ENCODE measurements at regions not wholly inside any gene's neighbourhood (a gene's known extent, or its start where the extent isn't known, plus 50 kb on each side); places are given as distances from the start of the nearest gene placed in this dataset.

DNA sequence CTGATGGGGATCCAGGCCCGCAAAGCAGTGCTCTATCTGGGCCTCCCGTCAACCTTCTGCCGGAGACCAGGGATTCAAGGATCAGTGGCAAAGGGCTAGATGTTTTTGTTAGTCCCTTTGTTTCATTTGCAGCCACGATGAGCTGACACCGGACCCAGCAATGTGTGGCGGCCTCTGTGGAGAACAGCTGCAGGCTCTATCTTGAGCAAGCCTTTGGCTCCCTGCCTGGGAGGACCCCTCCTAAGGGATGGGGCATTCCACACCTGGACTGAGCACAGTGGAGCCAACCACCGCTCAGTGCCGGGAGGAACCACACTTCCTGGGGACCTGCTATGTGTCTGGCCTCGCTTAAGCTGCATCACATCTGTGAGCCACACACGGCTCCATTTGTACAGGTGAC, 215.8 kb downstream of the RBFOX3 start:
- POLR2A ChIA-PET, result no interaction called here
- no peak for DNase-seq (ENCODE audit: low read depth in 1 of 2, low spot score in 1 of 2)
- Histone ChIP-seq H3K4me1 (no peaks in the 10 kb centered on the region), H3K4me2 (no peak overlapping the region), H3K27ac (no peak overlapping the region), H3K4me3 (no peak overlapping the region), H3K9me3 (peaks cover 6% of the 10 kb centered on the region; the same call in 2 of the 3 replicates)
- no peak for ATAC-seq
- 91% methylated on average over 10 of the region's 10 CpGs for WGBS (ENCODE audit: missing lambda C conversion rate)
- CTCF ChIA-PET, result interaction anchor here (0.9 to 42.8 kb wide), 14 partner anchors 1 to 392 kb away, joined by 3 to 782 read pairs (median 56); partner anchors contain the start of gene RBFOX3
- TF ChIP-seq EHMT2 (IDR thresholded peaks at IDR 0.05; ENCODE audit: low read depth) (no peak), KDM5A (IDR thresholded peaks at IDR 0.05) (no peak), FOXS1 (CRISPR knock-in tag; IDR thresholded peaks at IDR 0.05) (no peak), HOXB5 (CRISPR knock-in tag; IDR thresholded peaks at IDR 0.05) (no peak), PHF8 (IDR thresholded peaks at IDR 0.05; ENCODE audit: borderline replicate concordance, low read depth) (no peak), NPAS2 (CRISPR knock-in tag; IDR thresholded peaks at IDR 0.05; ENCODE audit: borderline replicate concordance) (no peak), ZC3H11A (IDR thresholded peaks at IDR 0.05) (no peak), CBX2 (IDR thresholded peaks at IDR 0.05; ENCODE audit: borderline replicate concordance, low read depth) (no peak), ESRRA (IDR thresholded peaks at IDR 0.05; ENCODE audit: borderline replicate concordance, low read length) (no peak), FOSB (CRISPR knock-in tag; IDR thresholded peaks at IDR 0.05) (no peak), HDAC2 (IDR thresholded peaks at IDR 0.05) (no peak), RNF2 (IDR thresholded peaks at IDR 0.05; ENCODE audit: borderline replicate concordance, low read depth) (no peak), ZNF302 (CRISPR knock-in tag; IDR thresholded peaks at IDR 0.05) (no peak)
- TF ChIP-seq, protein P1, sequence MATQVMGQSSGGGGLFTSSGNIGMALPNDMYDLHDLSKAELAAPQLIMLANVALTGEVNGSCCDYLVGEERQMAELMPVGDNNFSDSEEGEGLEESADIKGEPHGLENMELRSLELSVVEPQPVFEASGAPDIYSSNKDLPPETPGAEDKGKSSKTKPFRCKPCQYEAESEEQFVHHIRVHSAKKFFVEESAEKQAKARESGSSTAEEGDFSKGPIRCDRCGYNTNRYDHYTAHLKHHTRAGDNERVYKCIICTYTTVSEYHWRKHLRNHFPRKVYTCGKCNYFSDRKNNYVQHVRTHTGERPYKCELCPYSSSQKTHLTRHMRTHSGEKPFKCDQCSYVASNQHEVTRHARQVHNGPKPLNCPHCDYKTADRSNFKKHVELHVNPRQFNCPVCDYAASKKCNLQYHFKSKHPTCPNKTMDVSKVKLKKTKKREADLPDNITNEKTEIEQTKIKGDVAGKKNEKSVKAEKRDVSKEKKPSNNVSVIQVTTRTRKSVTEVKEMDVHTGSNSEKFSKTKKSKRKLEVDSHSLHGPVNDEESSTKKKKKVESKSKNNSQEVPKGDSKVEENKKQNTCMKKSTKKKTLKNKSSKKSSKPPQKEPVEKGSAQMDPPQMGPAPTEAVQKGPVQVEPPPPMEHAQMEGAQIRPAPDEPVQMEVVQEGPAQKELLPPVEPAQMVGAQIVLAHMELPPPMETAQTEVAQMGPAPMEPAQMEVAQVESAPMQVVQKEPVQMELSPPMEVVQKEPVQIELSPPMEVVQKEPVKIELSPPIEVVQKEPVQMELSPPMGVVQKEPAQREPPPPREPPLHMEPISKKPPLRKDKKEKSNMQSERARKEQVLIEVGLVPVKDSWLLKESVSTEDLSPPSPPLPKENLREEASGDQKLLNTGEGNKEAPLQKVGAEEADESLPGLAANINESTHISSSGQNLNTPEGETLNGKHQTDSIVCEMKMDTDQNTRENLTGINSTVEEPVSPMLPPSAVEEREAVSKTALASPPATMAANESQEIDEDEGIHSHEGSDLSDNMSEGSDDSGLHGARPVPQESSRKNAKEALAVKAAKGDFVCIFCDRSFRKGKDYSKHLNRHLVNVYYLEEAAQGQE (IDR thresholded peaks at IDR 0.05), result no peak
- TF ChIP-seq, protein P2, sequence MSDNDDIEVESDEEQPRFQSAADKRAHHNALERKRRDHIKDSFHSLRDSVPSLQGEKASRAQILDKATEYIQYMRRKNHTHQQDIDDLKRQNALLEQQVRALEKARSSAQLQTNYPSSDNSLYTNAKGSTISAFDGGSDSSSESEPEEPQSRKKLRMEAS (IDR thresholded peaks at IDR 0.05), result no peak
- TF ChIP-seq, protein P3, sequence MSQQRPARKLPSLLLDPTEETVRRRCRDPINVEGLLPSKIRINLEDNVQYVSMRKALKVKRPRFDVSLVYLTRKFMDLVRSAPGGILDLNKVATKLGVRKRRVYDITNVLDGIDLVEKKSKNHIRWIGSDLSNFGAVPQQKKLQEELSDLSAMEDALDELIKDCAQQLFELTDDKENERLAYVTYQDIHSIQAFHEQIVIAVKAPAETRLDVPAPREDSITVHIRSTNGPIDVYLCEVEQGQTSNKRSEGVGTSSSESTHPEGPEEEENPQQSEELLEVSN (IDR thresholded peaks at IDR 0.05; ENCODE audit: borderline replicate concordance, low read depth), result no peak
- TF ChIP-seq, protein P4, sequence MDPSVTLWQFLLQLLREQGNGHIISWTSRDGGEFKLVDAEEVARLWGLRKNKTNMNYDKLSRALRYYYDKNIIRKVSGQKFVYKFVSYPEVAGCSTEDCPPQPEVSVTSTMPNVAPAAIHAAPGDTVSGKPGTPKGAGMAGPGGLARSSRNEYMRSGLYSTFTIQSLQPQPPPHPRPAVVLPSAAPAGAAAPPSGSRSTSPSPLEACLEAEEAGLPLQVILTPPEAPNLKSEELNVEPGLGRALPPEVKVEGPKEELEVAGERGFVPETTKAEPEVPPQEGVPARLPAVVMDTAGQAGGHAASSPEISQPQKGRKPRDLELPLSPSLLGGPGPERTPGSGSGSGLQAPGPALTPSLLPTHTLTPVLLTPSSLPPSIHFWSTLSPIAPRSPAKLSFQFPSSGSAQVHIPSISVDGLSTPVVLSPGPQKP (IDR thresholded peaks at IDR 0.05; ENCODE audit: low read depth, low read length), result no peak
- FAIRE-seq, result no peak

DNA sequence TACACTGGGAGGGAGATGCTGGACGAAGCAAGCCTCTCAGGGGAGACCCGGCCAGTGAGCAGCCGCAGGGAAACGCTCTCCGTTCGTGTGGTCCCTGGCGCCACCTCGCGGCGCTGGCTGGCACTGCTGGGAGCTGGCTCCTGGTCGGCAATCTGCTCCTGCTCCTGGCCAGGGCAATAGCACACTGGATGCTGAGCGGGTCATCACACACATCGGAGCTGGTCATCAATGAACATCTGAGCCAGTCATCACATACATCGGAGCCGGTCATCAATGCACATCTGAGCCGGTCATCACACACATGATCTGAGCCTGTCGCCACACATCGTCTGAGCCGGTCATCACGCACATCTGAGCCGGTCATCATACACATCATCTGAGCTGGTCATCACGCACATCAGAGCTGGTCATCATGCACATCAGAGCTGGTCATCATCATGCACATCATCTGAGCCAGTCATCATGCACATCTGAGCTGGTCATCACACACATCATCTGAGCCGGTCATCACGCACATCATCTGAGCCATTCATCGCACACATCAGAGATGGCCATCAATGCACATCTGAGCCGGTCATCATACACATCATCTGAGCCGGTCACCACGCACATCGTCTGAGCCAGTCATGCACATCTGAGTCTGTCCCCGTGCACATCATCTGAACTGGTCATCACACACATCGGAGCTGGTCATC, 217.3 kb downstream of the RBFOX3 start:
- DNase-seq (ENCODE audit: low read depth in 1 of 2, low spot score in 1 of 2) (peak; percentile 69 to 89), ATAC-seq (peak; percentile 63 to 87), FAIRE-seq (peak; percentile 81)
- Histone ChIP-seq H3K9me3 (peaks cover 6% of the 10 kb centered on the region; the same call in 2 of the 3 replicates), H3K27ac (no peak overlapping the region), H3K4me1 (no peaks in the 10 kb centered on the region), H3K4me2 (no peak overlapping the region), H3K4me3 (no peak overlapping the region)
- TF ChIP-seq, protein P1 (IDR thresholded peaks at IDR 0.05), result no peak
- TF ChIP-seq RAD21 (conservative IDR thresholded peaks at IDR 0.05 in 1 of 2, IDR thresholded peaks at IDR 0.05 in 1 of 2) (peak; percentile 84 to 95), SMC3 (IDR thresholded peaks at IDR 0.05) (peak; percentile 75), CEBPB (IDR thresholded peaks at IDR 0.05) (no peak), FOSL2 (IDR thresholded peaks at IDR 0.05) (no peak), FOSL2 (CRISPR knock-in tag; IDR thresholded peaks at IDR 0.05) (no peak)
- TF ChIP-seq, protein P5, sequence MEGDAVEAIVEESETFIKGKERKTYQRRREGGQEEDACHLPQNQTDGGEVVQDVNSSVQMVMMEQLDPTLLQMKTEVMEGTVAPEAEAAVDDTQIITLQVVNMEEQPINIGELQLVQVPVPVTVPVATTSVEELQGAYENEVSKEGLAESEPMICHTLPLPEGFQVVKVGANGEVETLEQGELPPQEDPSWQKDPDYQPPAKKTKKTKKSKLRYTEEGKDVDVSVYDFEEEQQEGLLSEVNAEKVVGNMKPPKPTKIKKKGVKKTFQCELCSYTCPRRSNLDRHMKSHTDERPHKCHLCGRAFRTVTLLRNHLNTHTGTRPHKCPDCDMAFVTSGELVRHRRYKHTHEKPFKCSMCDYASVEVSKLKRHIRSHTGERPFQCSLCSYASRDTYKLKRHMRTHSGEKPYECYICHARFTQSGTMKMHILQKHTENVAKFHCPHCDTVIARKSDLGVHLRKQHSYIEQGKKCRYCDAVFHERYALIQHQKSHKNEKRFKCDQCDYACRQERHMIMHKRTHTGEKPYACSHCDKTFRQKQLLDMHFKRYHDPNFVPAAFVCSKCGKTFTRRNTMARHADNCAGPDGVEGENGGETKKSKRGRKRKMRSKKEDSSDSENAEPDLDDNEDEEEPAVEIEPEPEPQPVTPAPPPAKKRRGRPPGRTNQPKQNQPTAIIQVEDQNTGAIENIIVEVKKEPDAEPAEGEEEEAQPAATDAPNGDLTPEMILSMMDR (IDR thresholded peaks at IDR 0.05), result peak; percentile 83
- POLR2A ChIA-PET, result interaction anchor here (1.1 kb wide), 1 partner anchor 306 kb away, joined by 3 read pairs; no protein-coding TSS in a partner anchor
- CTCF ChIA-PET, result interaction anchor here (0.6 to 42.8 kb wide), 71 partner anchors 2 to 402 kb away, joined by 3 to 782 read pairs (median 4); partner anchors contain the start of genes ENGASE and RBFOX3
- 64% methylated on average over 23 of the region's 31 CpGs for WGBS (ENCODE audit: missing lambda C conversion rate)

Measured in A549 (cell line).